GM12864 (cell line): ENCODE measurements at regions not wholly inside any gene's neighbourhood (a gene's known extent, or its start where the extent isn't known, plus 50 kb on each side); places are given as distances from the start of the nearest gene placed in this dataset.

Source experiments
- DNase-seq: peaks from one replicate; pipeline ENCODE4 v3.0.0-alpha.2; 2011; ENCODE audit warnings: low read depth
- H3K4me3 ChIP-seq: 2 replicates; pipeline ENCODE4 v1.5.1; 2011; ENCODE audit warnings: mild to moderate bottlenecking, low read depth, low read length, control low read depth
- CTCF ChIP-seq: IDR thresholded peaks from 2 replicates; pipeline ENCODE4 v1.5.1; 2011; ENCODE audit warnings: low read depth, mild to moderate bottlenecking, moderate library complexity, low read length, control low read depth, inconsistent platforms; ENCODE audit errors: missing control alignments

DNA sequence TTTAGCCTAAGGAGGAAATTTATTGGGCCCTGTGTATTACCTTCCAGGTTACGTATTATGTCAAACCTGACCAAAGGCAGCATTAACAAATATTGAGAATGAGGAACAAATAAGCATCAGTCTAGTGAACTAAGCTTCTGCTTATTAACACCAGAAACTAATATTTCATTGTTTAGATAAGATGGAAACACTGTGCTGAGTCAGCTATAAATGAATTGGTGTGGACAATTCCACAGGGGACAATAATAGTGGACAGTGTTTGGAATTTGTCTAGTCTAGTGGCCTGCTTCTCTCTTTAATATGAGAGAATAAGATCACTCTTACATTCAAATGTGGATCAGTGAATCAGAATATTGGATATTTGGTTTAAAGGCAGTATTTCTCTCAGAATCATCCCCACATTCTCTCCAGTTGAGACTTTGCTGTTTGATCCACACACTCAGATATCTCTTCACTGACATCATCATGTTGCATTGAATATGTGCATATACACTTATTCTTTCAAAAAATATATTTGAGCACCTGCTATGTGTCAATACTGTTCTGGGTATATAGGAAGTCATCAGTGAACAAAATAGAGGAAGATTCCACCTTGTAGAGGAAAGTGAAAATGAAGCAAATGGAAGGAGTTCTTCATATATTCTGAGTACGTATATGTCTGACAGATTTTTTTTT is 136.3 kb downstream of the DIO2 start:
- no peak overlapping the region for H3K4me3 ChIP-seq
- DNase-seq, result no peak
- no peak for TF ChIP-seq CTCF

GRCh38 chr14:80059041-80059440 is 152.3 kb downstream of the DIO2 start:
- no peak for DNase-seq
- H3K4me3 ChIP-seq, result no peak overlapping the region
- no peak for TF ChIP-seq CTCF

DNA sequence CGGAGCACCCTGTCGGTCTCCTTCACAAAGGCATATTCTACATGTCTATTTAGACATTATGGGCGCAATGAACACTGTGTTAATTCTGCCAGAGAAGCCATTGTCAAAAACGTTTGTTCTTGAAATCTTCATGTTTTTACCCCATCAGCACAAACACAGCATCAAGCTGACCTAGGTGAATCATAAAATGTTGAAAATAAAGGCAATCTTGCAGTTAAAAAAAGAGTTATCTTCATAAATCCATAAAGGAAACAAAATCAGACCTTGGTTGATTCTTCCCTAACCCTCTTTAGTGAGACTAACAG is 154.9 kb downstream of the DIO2 start:
- H3K4me3 ChIP-seq, result no peak overlapping the region
- no peak for TF ChIP-seq CTCF
- DNase-seq, result no peak

- H3K4me3 ChIP-seq, result no peak overlapping the region
- peak; percentile 63 for TF ChIP-seq CTCF
- no peak for DNase-seq
These were observed 155.4 kb downstream of the DIO2 start for GRCh38 chr14:80055667-80056496.

- DNase-seq, result no peak
- no peak overlapping the region for H3K4me3 ChIP-seq
- TF ChIP-seq CTCF, result no peak
These were observed 156.1 kb downstream of the DIO2 start for GRCh38 chr14:80055226-80055625.

DNA sequence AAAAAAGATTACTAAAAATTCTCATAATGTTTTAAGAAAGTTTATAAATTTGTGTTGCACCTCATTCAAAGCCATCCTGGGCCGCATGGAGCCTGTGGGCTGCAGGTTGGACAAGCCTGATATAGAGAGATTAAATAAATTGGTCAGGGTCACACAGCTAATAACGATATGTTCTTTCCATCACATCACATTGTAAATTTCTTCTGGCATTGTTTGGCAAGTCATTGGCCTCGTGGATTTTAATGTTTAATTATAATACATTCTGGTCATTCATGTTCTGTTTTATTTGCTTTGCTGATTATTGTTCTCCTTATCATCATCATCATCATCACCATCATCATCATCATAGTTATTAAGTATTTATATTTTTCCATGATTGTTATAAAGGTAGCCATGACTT is 157.3 kb downstream of the DIO2 start:
- no peak for DNase-seq
- H3K4me3 ChIP-seq, result no peak overlapping the region
- no peak for TF ChIP-seq CTCF

DNA sequence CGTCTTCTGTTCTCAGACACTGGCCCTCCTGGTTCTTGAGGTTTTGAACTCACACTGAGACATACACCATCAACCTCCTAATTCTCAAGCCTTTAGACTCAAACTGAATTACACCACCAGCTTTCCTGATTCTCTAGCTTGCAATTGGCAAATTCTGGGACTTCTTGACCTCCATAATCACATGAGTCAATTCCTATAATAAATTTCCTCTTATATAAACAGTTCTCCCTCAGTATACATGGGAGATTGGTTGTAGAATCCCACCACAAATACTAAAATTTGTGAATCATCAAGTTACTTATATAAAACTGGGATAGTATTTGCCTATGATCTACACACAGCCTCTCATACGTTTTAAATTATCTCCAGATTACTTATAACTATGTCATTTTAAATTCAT is 162.2 kb downstream of the DIO2 start:
- DNase-seq, result no peak
- H3K4me3 ChIP-seq, result no peak overlapping the region
- no peak for TF ChIP-seq CTCF
